OCI-LY1 (cell line): ENCODE measurements at regions not wholly inside any gene's neighbourhood (a gene's known extent, or its start where the extent isn't known, plus 50 kb on each side); places are given as distances from the start of the nearest gene placed in this dataset.

ENCODE experiments used
- CTCF ChIP-seq: fragments of 200-600 bp; sonication (generic), shearing (Covaris generic); IDR thresholded peaks from 2 replicates; pipeline ENCODE4 v1.5.1; 2017; ENCODE audit warnings: mild to moderate bottlenecking, antibody characterized with exemption, low read length, moderate library complexity, mixed read lengths
- EZH2 ChIP-seq: fragments of 200-600 bp; sonication (generic), shearing (Covaris generic); IDR thresholded peaks from 2 replicates; pipeline ENCODE4 v1.8.0; 2017; ENCODE audit warnings: borderline replicate concordance, mixed run types, mild to moderate bottlenecking, antibody characterized with exemption, low read length, moderate library complexity, mixed read lengths

GRCh38 chr3:162015856-162016255 lies 519.2 kb downstream of the OTOL1 start:
- TF ChIP-seq CTCF (no peak), EZH2 (no peak)
